CD1c-positive myeloid dendritic cell (primary cell): ENCODE measurements at regions not wholly inside any gene's neighbourhood (a gene's known extent, or its start where the extent isn't known, plus 50 kb on each side); places are given as distances from the start of the nearest gene placed in this dataset.

ENCODE experiments used
- DNase-seq: peaks from one replicate; pipeline ENCODE4 v3.0.0-alpha.2; 2016; ENCODE audit errors: extremely low spot score

DNA sequence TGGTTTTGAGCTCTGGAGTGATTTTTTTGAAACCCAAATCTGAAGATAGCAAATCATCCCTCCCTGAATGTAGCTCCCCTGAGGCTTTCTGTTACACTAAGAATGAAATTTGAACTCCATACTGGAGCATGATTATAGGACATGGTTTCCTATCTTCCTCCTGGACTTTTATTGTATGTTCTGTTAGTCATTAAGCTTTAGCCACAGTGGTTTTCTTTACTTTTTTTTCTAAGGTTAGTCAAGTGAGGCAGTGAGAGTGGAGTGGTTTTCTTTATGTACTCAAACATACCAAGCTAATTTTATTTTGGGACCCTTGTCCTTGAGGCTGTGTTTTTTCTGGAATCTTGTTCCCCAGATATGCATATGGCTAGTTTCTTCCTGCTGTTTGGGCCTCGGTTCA is 55.2 kb upstream of the FRMD4B start:
- no peak for DNase-seq

DNA sequence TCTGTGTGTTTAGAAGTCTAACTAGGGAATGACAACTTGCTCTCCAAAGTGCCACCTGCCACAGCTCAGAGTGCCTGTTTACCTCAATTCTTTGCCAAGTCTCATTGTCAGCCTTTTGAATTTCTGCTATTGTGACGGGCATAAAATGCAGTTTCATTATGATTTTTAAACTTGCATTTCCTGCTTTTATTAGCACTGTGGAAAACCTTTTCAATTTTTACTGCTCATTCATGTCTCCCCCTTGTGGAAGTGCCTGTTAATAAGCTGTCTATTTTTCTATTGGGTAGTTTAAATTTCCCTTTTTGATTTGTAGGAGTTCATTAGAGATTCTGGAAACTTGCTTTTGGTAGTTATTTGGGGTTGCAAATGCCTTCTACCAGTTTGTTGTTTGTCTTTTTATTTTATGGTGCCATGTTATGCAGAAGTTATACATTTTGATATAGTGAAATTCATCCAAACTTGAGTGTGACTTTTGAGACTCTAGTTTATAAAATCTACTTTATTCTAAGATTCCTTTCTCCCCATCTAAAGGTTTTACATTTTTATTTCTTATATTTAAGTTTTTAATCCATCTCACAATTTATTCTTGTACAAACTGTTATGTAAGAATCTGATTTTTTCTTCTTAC is 53.9 kb upstream of the FRMD4B start:
- DNase-seq, result peak; percentile 82

DNA sequence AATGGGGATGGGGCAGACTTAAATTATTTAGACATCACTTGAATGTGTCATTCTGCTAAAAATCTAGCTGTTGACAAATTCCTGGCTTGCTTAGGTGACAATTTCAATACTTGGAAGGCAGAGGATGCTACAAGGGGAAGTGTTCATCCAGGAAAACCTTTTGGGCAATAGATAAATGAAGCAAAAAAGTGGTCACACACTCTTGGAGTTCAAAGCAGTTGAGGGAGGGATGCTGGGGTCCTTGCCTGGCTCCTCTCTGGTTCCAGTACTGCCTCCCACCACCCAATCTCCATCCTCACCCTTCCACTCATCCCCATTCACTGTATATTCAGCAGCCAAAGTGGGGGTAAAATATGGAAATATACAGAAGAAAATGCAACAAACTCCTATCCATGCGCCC is 52.6 kb upstream of the FRMD4B start:
- no peak for DNase-seq

DNA sequence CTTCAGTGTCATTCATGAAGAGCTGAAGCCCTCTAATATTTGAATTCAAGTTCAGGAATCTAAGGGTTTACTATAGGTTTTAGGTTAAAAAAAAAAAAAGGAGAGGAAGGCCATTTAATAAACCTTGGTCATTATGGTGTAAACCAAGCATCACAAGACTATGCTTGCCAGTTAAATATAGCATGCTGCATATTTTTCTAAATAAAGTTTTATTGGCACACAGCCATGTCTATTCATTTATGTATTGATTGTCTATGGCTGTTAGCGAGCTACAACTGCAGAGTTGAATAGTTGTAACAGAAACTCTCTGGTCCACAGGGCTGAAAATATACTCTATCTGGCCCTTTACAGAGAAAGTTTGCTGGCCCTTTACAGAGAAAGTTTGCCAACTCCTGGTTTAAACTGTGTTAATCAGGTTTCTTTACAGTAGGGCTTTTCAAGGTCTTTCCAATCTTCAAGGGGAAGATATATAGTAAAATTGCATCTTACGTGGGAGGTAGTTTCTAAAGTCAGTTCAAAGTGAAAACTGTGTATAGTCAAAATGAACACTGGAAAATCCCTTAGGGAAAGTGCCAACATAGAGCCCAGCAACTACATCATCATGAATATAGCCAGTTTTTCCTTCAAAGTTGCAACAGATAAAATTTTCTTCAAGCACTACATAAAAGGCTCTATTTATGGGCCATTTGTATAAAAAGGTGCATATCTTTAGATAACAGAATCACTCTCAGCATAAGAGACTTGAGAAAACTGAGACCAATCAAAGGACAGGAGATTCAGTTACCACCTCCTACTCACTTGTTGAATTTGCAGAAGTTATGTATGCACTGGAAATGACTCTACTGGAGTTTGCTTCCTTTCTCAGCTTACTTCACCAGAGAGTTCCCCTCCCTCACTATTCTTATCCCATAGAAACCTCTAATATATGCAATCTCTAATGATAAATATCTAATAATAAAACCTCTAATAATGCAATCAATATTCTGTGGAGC is 49.7 kb upstream of the FRMD4B start:
- DNase-seq, result peak; percentile 78
